ENCODE measurements at regions not wholly inside any gene's neighbourhood (a gene's known extent, or its start where the extent isn't known, plus 50 kb on each side); places are given as distances from the start of the nearest gene placed in this dataset.

GRCh38 chr5:173835661-173836060 is 52.5 kb upstream of the CPEB4 start:
- DNase-seq (ENCODE audit: low read depth, low spot score) (no peak), ATAC-seq (no peak)
- ChIA-PET CTCF (interaction anchor here (0.6 kb wide), 1 partner anchor 22 kb away, joined by 4 read pairs; no protein-coding TSS in a partner anchor), POLR2A (no interaction called here)
- intact Hi-C loops (cut with micrococcal nuclease; ENCODE audit: unreplicated experiment) (no loop called here), in situ Hi-C loops (cut with HindIII; ENCODE audit: low pct_unique_long_range_greater_than_20kb, low sequenced_read_pairs) (no loop called here)
- no peaks in the 10 kb centered on the region for H3K27me3 ChIP-seq (ENCODE audit: control insufficient read depth, insufficient read depth, low read length)
- no peak overlapping the region for H3K4me3 ChIP-seq (ENCODE audit: low read depth in 2 of 2, low read length in 2 of 2)
- no peaks in the 10 kb centered on the region for H3K4me1 ChIP-seq (ENCODE audit: control insufficient read depth, insufficient read depth, low read length)
- no peaks in the 10 kb centered on the region for H3K9me3 ChIP-seq (ENCODE audit: control insufficient read depth, insufficient read depth, low read depth, low read length)
- no TSS peak for BruUV-seq (replicated peaks)
- TF ChIP-seq TCF7L2 (IDR thresholded peaks at IDR 0.05; ENCODE audit: low read depth, low read length) (no peak), REST (IDR thresholded peaks at IDR 0.05; ENCODE audit: insufficient read depth in 1 of 2, low read depth in 2 of 2, low read length in 1 of 2) (no peak), CTCF (IDR thresholded peaks at IDR 0.05) (no peak), POLR2AphosphoS5 (IDR thresholded peaks at IDR 0.05; ENCODE audit: low read depth, low read length) (no peak), SIN3A (IDR thresholded peaks at IDR 0.05; ENCODE audit: borderline replicate concordance, insufficient read depth, low read depth, low read length) (no peak)
- no peaks in the 10 kb centered on the region for H3K36me3 ChIP-seq (ENCODE audit: control insufficient read depth, insufficient read depth, low read length)
- H3K27ac ChIP-seq (ENCODE audit: low read length), result no peak overlapping the region

GRCh38 chr5:173837654-173838053 is 50.5 kb upstream of the CPEB4 start:
- CTCF ChIA-PET, result interaction anchor here (0.6 kb wide), 1 partner anchor 182 kb away, joined by 3 read pairs; no protein-coding TSS in a partner anchor
- ATAC-seq (no peak), DNase-seq (ENCODE audit: low read depth, low spot score) (no peak)
- H3K4me1 ChIP-seq (ENCODE audit: control insufficient read depth, insufficient read depth, low read length), result no peaks in the 10 kb centered on the region
- no peaks in the 10 kb centered on the region for H3K27me3 ChIP-seq (ENCODE audit: control insufficient read depth, insufficient read depth, low read length)
- no peak overlapping the region for H3K4me3 ChIP-seq (ENCODE audit: low read depth in 2 of 2, low read length in 2 of 2)
- TF ChIP-seq POLR2AphosphoS5 (IDR thresholded peaks at IDR 0.05; ENCODE audit: low read depth, low read length) (no peak), SIN3A (IDR thresholded peaks at IDR 0.05; ENCODE audit: borderline replicate concordance, insufficient read depth, low read depth, low read length) (no peak), CTCF (IDR thresholded peaks at IDR 0.05) (no peak), REST (IDR thresholded peaks at IDR 0.05; ENCODE audit: insufficient read depth in 1 of 2, low read depth in 2 of 2, low read length in 1 of 2) (no peak), TCF7L2 (IDR thresholded peaks at IDR 0.05; ENCODE audit: low read depth, low read length) (no peak)
- in situ Hi-C loops (cut with HindIII; ENCODE audit: low pct_unique_long_range_greater_than_20kb, low sequenced_read_pairs), result no loop called here
- intact Hi-C loops (cut with micrococcal nuclease; ENCODE audit: unreplicated experiment), result no loop called here
- no peaks in the 10 kb centered on the region for H3K9me3 ChIP-seq (ENCODE audit: control insufficient read depth, insufficient read depth, low read depth, low read length)
- no TSS peak for BruUV-seq (replicated peaks)
- H3K27ac ChIP-seq (ENCODE audit: low read length), result no peak overlapping the region
- POLR2A ChIA-PET, result no interaction called here
- H3K36me3 ChIP-seq (ENCODE audit: control insufficient read depth, insufficient read depth, low read length), result no peaks in the 10 kb centered on the region
